ENCODE measurements at regions not wholly inside any gene's neighbourhood (a gene's known extent, or its start where the extent isn't known, plus 50 kb on each side); places are given as distances from the start of the nearest gene placed in this dataset.

GRCh38 chr9:80400624-80401230 is 829.0 kb downstream of the TLE4 start:
- 27% methylated on average over 3 of the region's 3 CpGs for WGBS (ENCODE audit: insufficient coverage, insufficient replicate concordance, low lambda C conversion rate, missing lambda C conversion rate)
- Histone ChIP-seq H3K9ac (ENCODE audit: control insufficient read depth, insufficient read depth, low read length) (no peak overlapping the region), H3K9me3 (replicated peaks; ENCODE audit: control insufficient read depth, insufficient read depth, low read length) (no peaks in the 10 kb centered on the region), H3K27ac (ENCODE audit: control insufficient read depth, insufficient read depth) (no peak overlapping the region), H3K79me2 (ENCODE audit: control insufficient read depth, insufficient read depth, low read length) (no peaks in the 10 kb centered on the region), H4K20me1 (ENCODE audit: control insufficient read depth, insufficient read depth) (no peaks in the 10 kb centered on the region), H3K27me3 (replicated peaks in 1 of 2; ENCODE audit: control insufficient read depth in 2 of 2, insufficient read depth in 2 of 2, low read length in 1 of 2) (no peaks in the 10 kb centered on the region), H3K4me1 (ENCODE audit: control insufficient read depth, insufficient read depth, low read length) (no peaks in the 10 kb centered on the region), H3K4me3 (no peak overlapping the region), H2AFZ (ENCODE audit: control insufficient read depth, low read depth, low read length) (no peak overlapping the region), H3K36me3 (ENCODE audit: control insufficient read depth in 2 of 2, insufficient read depth in 2 of 2, low read length in 1 of 2) (no peaks in the 10 kb centered on the region), H3K4me2 (ENCODE audit: control insufficient read depth, insufficient read depth) (no peak overlapping the region)
- ChIA-PET CTCF (no interaction called here), POLR2A (no interaction called here), RAD21 (ENCODE audit: unreplicated experiment) (no interaction called here), SMC1A (ENCODE audit: uncharacterized antibody, unreplicated experiment) (no interaction called here)
- ATAC-seq (no peak), FAIRE-seq (no peak), DNase-seq (ENCODE audit: low read depth, low spot score) (no peak)
- TF ChIP-seq ETV6 (conservative IDR thresholded peaks at IDR 0.05 in 1 of 2, IDR thresholded peaks at IDR 0.05 in 1 of 2; ENCODE audit: borderline replicate concordance in 1 of 2, low read depth in 1 of 2) = no peak
- TF ChIP-seq RB1 (IDR thresholded peaks at IDR 0.05; ENCODE audit: borderline replicate concordance) = no peak
- no peak for TF ChIP-seq TBL1XR1 (IDR thresholded peaks at IDR 0.05; ENCODE audit: low read depth, low read length)
- no TSS peak for BruUV-seq (replicated peaks)
- intact Hi-C loops (cut with micrococcal nuclease; ENCODE audit: unreplicated experiment) = loop anchor here (5.0 kb wide), 1 partner anchor 38 kb away; no protein-coding TSS in a partner anchor
- in situ Hi-C loops (cut with MboI) = no loop called here

- WGBS (ENCODE audit: insufficient coverage, insufficient replicate concordance, low lambda C conversion rate, missing lambda C conversion rate) = 3% methylated on average over 2 of the region's 2 CpGs
- DNase-seq (ENCODE audit: low read depth, low spot score) (no peak), FAIRE-seq (no peak), ATAC-seq (no peak)
- H3K79me2 ChIP-seq (ENCODE audit: control insufficient read depth, insufficient read depth, low read length) = no peaks in the 10 kb centered on the region
- ChIA-PET SMC1A (ENCODE audit: uncharacterized antibody, unreplicated experiment) (interaction anchor here (0.6 kb wide), 1 partner anchor 592 kb away, joined by 3 read pairs; no protein-coding TSS in a partner anchor), RAD21 (ENCODE audit: unreplicated experiment) (no interaction called here), POLR2A (no interaction called here), CTCF (interaction anchor here (0.6 kb wide), 1 partner anchor 26 kb away, joined by 3 read pairs; no protein-coding TSS in a partner anchor)
- no peak overlapping the region for H3K4me2 ChIP-seq (ENCODE audit: control insufficient read depth, insufficient read depth)
- intact Hi-C loops (cut with micrococcal nuclease; ENCODE audit: unreplicated experiment) (loop anchor here (5.0 kb wide), 1 partner anchor 37 kb away; no protein-coding TSS in a partner anchor), in situ Hi-C loops (cut with MboI) (no loop called here)
- H3K4me3 ChIP-seq = no peak overlapping the region
- H3K27ac ChIP-seq (ENCODE audit: control insufficient read depth, insufficient read depth) = no peak overlapping the region
- no peak overlapping the region for H2AFZ ChIP-seq (ENCODE audit: control insufficient read depth, low read depth, low read length)
- no peaks in the 10 kb centered on the region for H3K9me3 ChIP-seq (replicated peaks; ENCODE audit: control insufficient read depth, insufficient read depth, low read length)
- no TSS peak for BruUV-seq (replicated peaks)
- no peaks in the 10 kb centered on the region for H3K36me3 ChIP-seq (ENCODE audit: control insufficient read depth in 2 of 2, insufficient read depth in 2 of 2, low read length in 1 of 2)
- H3K4me1 ChIP-seq (ENCODE audit: control insufficient read depth, insufficient read depth, low read length) = no peaks in the 10 kb centered on the region
- no peaks in the 10 kb centered on the region for H3K27me3 ChIP-seq (replicated peaks in 1 of 2; ENCODE audit: control insufficient read depth in 2 of 2, insufficient read depth in 2 of 2, low read length in 1 of 2)
- no peak overlapping the region for H3K9ac ChIP-seq (ENCODE audit: control insufficient read depth, insufficient read depth, low read length)
- H4K20me1 ChIP-seq (ENCODE audit: control insufficient read depth, insufficient read depth) = no peaks in the 10 kb centered on the region
- TF ChIP-seq MYB (IDR thresholded peaks at IDR 0.05; ENCODE audit: borderline replicate concordance, low read depth, low read length) (no peak), FOXK2 (IDR thresholded peaks at IDR 0.05) (no peak), LARP7 (IDR thresholded peaks at IDR 0.05) (no peak), CREB1 (IDR thresholded peaks at IDR 0.05; ENCODE audit: low read depth) (no peak), WRNIP1 (IDR thresholded peaks at IDR 0.05; ENCODE audit: borderline replicate concordance, low read depth, low read length) (no peak), SREBF2 (IDR thresholded peaks at IDR 0.05; ENCODE audit: low read length) (no peak), NR2C1 (IDR thresholded peaks at IDR 0.05) (no peak), CREM (IDR thresholded peaks at IDR 0.05; ENCODE audit: low read depth) (no peak), EED (IDR thresholded peaks at IDR 0.05; ENCODE audit: low read depth) (no peak), KLF5 (IDR thresholded peaks at IDR 0.05; ENCODE audit: partially characterized antibody) (no peak), TCF7 (IDR thresholded peaks at IDR 0.05; ENCODE audit: borderline replicate concordance) (no peak), BRCA1 (IDR thresholded peaks at IDR 0.05; ENCODE audit: low read depth, low read length) (no peak), SUZ12 (IDR thresholded peaks at IDR 0.05; ENCODE audit: unreplicated experiment) (no peak), SIN3A (IDR thresholded peaks at IDR 0.05; ENCODE audit: low read depth, low read length) (no peak)
- TF ChIP-seq, protein P1, sequence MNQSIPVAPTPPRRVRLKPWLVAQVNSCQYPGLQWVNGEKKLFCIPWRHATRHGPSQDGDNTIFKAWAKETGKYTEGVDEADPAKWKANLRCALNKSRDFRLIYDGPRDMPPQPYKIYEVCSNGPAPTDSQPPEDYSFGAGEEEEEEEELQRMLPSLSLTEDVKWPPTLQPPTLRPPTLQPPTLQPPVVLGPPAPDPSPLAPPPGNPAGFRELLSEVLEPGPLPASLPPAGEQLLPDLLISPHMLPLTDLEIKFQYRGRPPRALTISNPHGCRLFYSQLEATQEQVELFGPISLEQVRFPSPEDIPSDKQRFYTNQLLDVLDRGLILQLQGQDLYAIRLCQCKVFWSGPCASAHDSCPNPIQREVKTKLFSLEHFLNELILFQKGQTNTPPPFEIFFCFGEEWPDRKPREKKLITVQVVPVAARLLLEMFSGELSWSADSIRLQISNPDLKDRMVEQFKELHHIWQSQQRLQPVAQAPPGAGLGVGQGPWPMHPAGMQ (IDR thresholded peaks at IDR 0.05; ENCODE audit: borderline replicate concordance) = no peak
Observed at GRCh38 chr9:80399606-80400005, 827.8 kb downstream of the TLE4 start.

All from GM12878 (cell line).